ENCODE measurements at regions not wholly inside any gene's neighbourhood (a gene's known extent, or its start where the extent isn't known, plus 50 kb on each side); places are given as distances from the start of the nearest gene placed in this dataset.

GRCh38 chr1:87866416-87866815 lies 537.7 kb downstream of the LMO4 start:
- TF ChIP-seq CTCF (conservative IDR thresholded peaks at IDR 0.05; ENCODE audit: low read length) = no peak
- no peak for TF ChIP-seq EZH2phosphoT487 (IDR thresholded peaks at IDR 0.05; ENCODE audit: borderline replicate concordance, low read depth, low read length)
- Histone ChIP-seq H4K20me1 (ENCODE audit: insufficient read depth, low read length) (no peaks in the 10 kb centered on the region), H3K4me3 (ENCODE audit: low read depth, low read length, poor library complexity, severe bottlenecking) (no peak overlapping the region), H3K79me2 (ENCODE audit: insufficient read depth, low read depth, low read length) (no peaks in the 10 kb centered on the region), H3K36me3 (ENCODE audit: insufficient read depth, low read length) (no peaks in the 10 kb centered on the region), H3K4me2 (ENCODE audit: low read length) (no peak overlapping the region), H3K4me1 (ENCODE audit: insufficient read depth, low read length, poor library complexity, severe bottlenecking) (no peaks in the 10 kb centered on the region), H3K9me2 (ENCODE audit: insufficient read depth, low read length) (no peaks in the 10 kb centered on the region), H2AFZ (ENCODE audit: low read length) (no peak overlapping the region), H3K9me3 (ENCODE audit: low read length) (no peaks in the 10 kb centered on the region), H3K27ac (ENCODE audit: low read depth, low read length, poor library complexity, severe bottlenecking) (no peak overlapping the region)
- intact Hi-C loops (cut with micrococcal nuclease; ENCODE audit: unreplicated experiment) = no loop called here
- no TSS peak for BruUV-seq (replicated peaks)
- POLR2A ChIA-PET = interaction anchor here (0.7 kb wide), 1 partner anchor 10 kb away, joined by 3 read pairs; no protein-coding TSS in a partner anchor
- CTCF ChIA-PET (ENCODE audit: unreplicated experiment) = no interaction called here
- no peak for DNase-seq (ENCODE audit: low spot score)

- intact Hi-C loops (cut with micrococcal nuclease; ENCODE audit: unreplicated experiment) = no loop called here
- no peak for DNase-seq (ENCODE audit: low spot score)
- CTCF ChIA-PET (ENCODE audit: unreplicated experiment) = no interaction called here
- Histone ChIP-seq H3K27ac (ENCODE audit: low read depth, low read length, poor library complexity, severe bottlenecking) (no peak overlapping the region), H3K4me2 (ENCODE audit: low read length) (no peak overlapping the region), H3K9me2 (ENCODE audit: insufficient read depth, low read length) (no peaks in the 10 kb centered on the region), H3K36me3 (ENCODE audit: insufficient read depth, low read length) (no peaks in the 10 kb centered on the region), H3K9me3 (ENCODE audit: low read length) (no peaks in the 10 kb centered on the region), H3K4me1 (ENCODE audit: insufficient read depth, low read length, poor library complexity, severe bottlenecking) (peaks cover 6% of the 10 kb centered on the region), H3K4me3 (ENCODE audit: low read depth, low read length, poor library complexity, severe bottlenecking) (no peak overlapping the region), H4K20me1 (ENCODE audit: insufficient read depth, low read length) (no peaks in the 10 kb centered on the region), H3K79me2 (ENCODE audit: insufficient read depth, low read depth, low read length) (no peaks in the 10 kb centered on the region), H2AFZ (ENCODE audit: low read length) (no peak overlapping the region)
- BruUV-seq (replicated peaks) = no TSS peak
- POLR2A ChIA-PET = interaction anchor here (0.8 kb wide), 1 partner anchor 14 kb away, joined by 3 read pairs; no protein-coding TSS in a partner anchor
- TF ChIP-seq EZH2phosphoT487 (IDR thresholded peaks at IDR 0.05; ENCODE audit: borderline replicate concordance, low read depth, low read length) (no peak), CTCF (conservative IDR thresholded peaks at IDR 0.05; ENCODE audit: low read length) (no peak)
Observed at GRCh38 chr1:87867626-87868025, 538.9 kb downstream of the LMO4 start.

- no peak overlapping the region for H3K4me3 ChIP-seq (ENCODE audit: low read depth, low read length, poor library complexity, severe bottlenecking)
- intact Hi-C loops (cut with micrococcal nuclease; ENCODE audit: unreplicated experiment) = no loop called here
- no peak overlapping the region for H2AFZ ChIP-seq (ENCODE audit: low read length)
- H3K4me1 ChIP-seq (ENCODE audit: insufficient read depth, low read length, poor library complexity, severe bottlenecking) = peaks cover 13% of the 10 kb centered on the region
- H3K9me2 ChIP-seq (ENCODE audit: insufficient read depth, low read length) = no peaks in the 10 kb centered on the region
- TF ChIP-seq CTCF (conservative IDR thresholded peaks at IDR 0.05; ENCODE audit: low read length) (no peak), EZH2phosphoT487 (IDR thresholded peaks at IDR 0.05; ENCODE audit: borderline replicate concordance, low read depth, low read length) (no peak)
- ChIA-PET CTCF (ENCODE audit: unreplicated experiment) (no interaction called here), POLR2A (no interaction called here)
- BruUV-seq (replicated peaks) = no TSS peak
- H3K36me3 ChIP-seq (ENCODE audit: insufficient read depth, low read length) = no peaks in the 10 kb centered on the region
- H4K20me1 ChIP-seq (ENCODE audit: insufficient read depth, low read length) = no peaks in the 10 kb centered on the region
- H3K79me2 ChIP-seq (ENCODE audit: insufficient read depth, low read depth, low read length) = no peaks in the 10 kb centered on the region
- no peak for DNase-seq (ENCODE audit: low spot score)
- H3K27ac ChIP-seq (ENCODE audit: low read depth, low read length, poor library complexity, severe bottlenecking) = no peak overlapping the region
- H3K9me3 ChIP-seq (ENCODE audit: low read length) = no peaks in the 10 kb centered on the region
- no peak overlapping the region for H3K4me2 ChIP-seq (ENCODE audit: low read length)
Observed at GRCh38 chr1:87869567-87869966, 540.9 kb downstream of the LMO4 start.

Data from OCI-LY7 (cell line).